Epithelial cell of prostate (primary cell): ENCODE measurements at regions not wholly inside any gene's neighbourhood (a gene's known extent, or its start where the extent isn't known, plus 50 kb on each side); places are given as distances from the start of the nearest gene placed in this dataset.
"Not testable (repeated sequence)": the region's sequence is repeated elsewhere in the genome, so short reads cannot be mapped to it uniquely, and the experiment has no call there.

Experiments
- DNase-seq: peaks from one replicate; pipeline ENCODE4 v3.0.0-alpha.2; 2011; ENCODE audit warnings: low read depth, low spot score
- H3K27ac ChIP-seq: fragments of 450-650 bp; 2 replicates; pipeline ENCODE4 v1.5.1; 2017; ENCODE audit warnings: mild to moderate bottlenecking

- DNase-seq = no peak
These were observed 78.9 kb upstream of the ZNF280D start for GRCh38 chr15:56812221-56812620.

GRCh38 chr15:56811586-56811985, 78.3 kb upstream of the ZNF280D start:
- no peak for DNase-seq

More at GRCh38 chr15:56812221-56812620, 78.9 kb upstream of the ZNF280D start:
- H3K27ac ChIP-seq = no peak overlapping the region

GRCh38 chr15:56808160-56808559, 74.9 kb upstream of the ZNF280D start:
- no peak overlapping the region for H3K27ac ChIP-seq
- no peak for DNase-seq

More at GRCh38 chr15:56811586-56811985, 78.3 kb upstream of the ZNF280D start:
- H3K27ac ChIP-seq = no peak overlapping the region

- peak overlapping the region; percentile 51 for H3K27ac ChIP-seq
These were observed 72.8 kb upstream of the ZNF280D start for GRCh38 chr15:56806148-56806536.

GRCh38 chr15:56805466-56806147, 72.3 kb upstream of the ZNF280D start:
- DNase-seq = peak; percentile 49
- H3K27ac ChIP-seq = peak overlapping the region; percentile 51

More at GRCh38 chr15:56806148-56806536, 72.8 kb upstream of the ZNF280D start:
- no peak for DNase-seq

- no peak for DNase-seq
- no peak overlapping the region for H3K27ac ChIP-seq
These were observed 71.6 kb upstream of the ZNF280D start for GRCh38 chr15:56804938-56805337.

- no peak overlapping the region for H3K27ac ChIP-seq
These were observed 71.0 kb upstream of the ZNF280D start for GRCh38 chr15:56804279-56804678.

GRCh38 chr15:56802161-56802560, 68.9 kb upstream of the ZNF280D start:
- H3K27ac ChIP-seq = no peak overlapping the region
- no peak for DNase-seq

More at GRCh38 chr15:56804279-56804678, 71.0 kb upstream of the ZNF280D start:
- no peak for DNase-seq

- H3K27ac ChIP-seq = no peak overlapping the region
- no peak for DNase-seq
These were observed 65.3 kb upstream of the ZNF280D start for GRCh38 chr15:56798639-56799038.

- H3K27ac ChIP-seq = no peak overlapping the region
- no peak for DNase-seq
These were observed 64.5 kb upstream of the ZNF280D start for GRCh38 chr15:56797720-56798275.

- no peak overlapping the region for H3K27ac ChIP-seq
- DNase-seq = no peak
These were observed 62.2 kb upstream of the ZNF280D start for GRCh38 chr15:56795502-56795901.

GRCh38 chr15:56794553-56795329, 61.4 kb upstream of the ZNF280D start:
- no peak overlapping the region for H3K27ac ChIP-seq
- no peak for DNase-seq

- no peak overlapping the region for H3K27ac ChIP-seq
- no peak for DNase-seq
These were observed 60.9 kb upstream of the ZNF280D start for GRCh38 chr15:56794165-56794552.

GRCh38 chr15:56792211-56792610, 58.9 kb upstream of the ZNF280D start:
- H3K27ac ChIP-seq = no peak overlapping the region
- no peak for DNase-seq

- not testable (repeated sequence) for H3K27ac ChIP-seq, DNase-seq
These were observed 58.2 kb upstream of the ZNF280D start for GRCh38 chr15:56791521-56791920.

GRCh38 chr15:56788359-56788758, 55.0 kb upstream of the ZNF280D start:
- no peak for DNase-seq
- H3K27ac ChIP-seq = no peak overlapping the region

GRCh38 chr15:56786966-56787365, 53.7 kb upstream of the ZNF280D start:
- no peak for DNase-seq
- no peak overlapping the region for H3K27ac ChIP-seq

GRCh38 chr15:56783857-56784661, 50.8 kb upstream of the ZNF280D start:
- no peak for DNase-seq

GRCh38 chr15:56783156-56783856, 50.0 kb upstream of the ZNF280D start:
- DNase-seq = no peak
- H3K27ac ChIP-seq = no peak overlapping the region

More at GRCh38 chr15:56783857-56784661, 50.8 kb upstream of the ZNF280D start:
- no peak overlapping the region for H3K27ac ChIP-seq
